ENCODE measurements at regions not wholly inside any gene's neighbourhood (a gene's known extent, or its start where the extent isn't known, plus 50 kb on each side); places are given as distances from the start of the nearest gene placed in this dataset.

DNA sequence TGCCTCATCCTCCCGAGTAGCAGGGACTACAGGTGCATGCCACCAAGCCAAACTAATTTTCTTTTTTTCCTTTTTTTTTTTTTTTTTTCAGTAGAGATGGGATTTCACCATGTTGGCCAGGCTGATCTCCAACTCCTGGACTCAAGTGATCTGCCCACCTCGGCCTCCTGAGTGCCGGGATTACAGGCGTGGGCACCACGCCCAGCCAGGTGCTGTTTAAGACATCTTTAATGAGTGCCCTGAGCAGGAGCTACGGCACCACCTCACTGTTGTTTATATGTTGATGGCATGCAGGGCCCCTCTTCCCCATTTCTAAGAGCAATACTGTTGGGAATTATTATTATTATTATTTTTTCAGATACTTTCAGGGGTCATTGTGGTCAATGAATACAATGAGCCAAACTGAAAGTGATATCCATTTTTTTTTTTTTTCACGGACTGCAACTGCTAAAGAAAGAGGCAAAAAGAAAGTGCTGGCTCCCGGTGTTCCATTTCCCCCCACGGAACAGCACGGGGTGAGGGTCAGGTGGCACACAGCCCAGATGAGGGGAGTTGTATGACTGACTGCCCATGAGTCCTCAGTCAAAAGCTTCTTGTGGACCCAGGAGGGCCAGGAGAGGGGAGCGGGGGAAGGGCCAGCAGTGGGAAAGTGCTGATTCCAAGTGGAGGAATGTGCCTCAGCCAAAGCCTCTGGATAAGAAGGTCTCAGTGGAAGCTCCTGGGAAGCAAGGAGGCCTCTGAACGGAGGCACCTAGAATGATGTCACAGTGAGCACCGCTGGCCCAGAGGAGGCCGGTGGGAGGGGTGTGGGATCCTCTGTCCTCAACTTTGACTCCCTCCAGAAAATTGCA is 101.8 kb upstream of the HPF1 start:
- DNase-seq (ENCODE audit: low read depth, low spot score) (no peak), ATAC-seq (no peak)
- in situ Hi-C loops (cut with HindIII; ENCODE audit: low pct_unique_long_range_greater_than_20kb, low sequenced_read_pairs) = no loop called here
- ChIA-PET CTCF (no interaction called here), POLR2A (no interaction called here)
- Histone ChIP-seq H3K27me3 (ENCODE audit: control insufficient read depth, insufficient read depth, low read length) (no peaks in the 10 kb centered on the region), H3K36me3 (ENCODE audit: control insufficient read depth, insufficient read depth, low read length) (no peaks in the 10 kb centered on the region), H3K27ac (ENCODE audit: low read length) (no peak overlapping the region), H3K4me1 (ENCODE audit: control insufficient read depth, insufficient read depth, low read length) (no peaks in the 10 kb centered on the region), H3K4me3 (ENCODE audit: low read depth in 2 of 2, low read length in 2 of 2) (no peak overlapping the region; a peak in 1 of 4 replicates), H3K9me3 (ENCODE audit: control insufficient read depth, insufficient read depth, low read depth, low read length) (no peaks in the 10 kb centered on the region)
- intact Hi-C loops (cut with micrococcal nuclease; ENCODE audit: unreplicated experiment) = no loop called here
- no TSS peak for BruUV-seq (replicated peaks)
- TF ChIP-seq TCF7L2 (IDR thresholded peaks at IDR 0.05; ENCODE audit: low read depth, low read length) (no peak), POLR2AphosphoS5 (IDR thresholded peaks at IDR 0.05; ENCODE audit: low read depth, low read length) (no peak)

DNA sequence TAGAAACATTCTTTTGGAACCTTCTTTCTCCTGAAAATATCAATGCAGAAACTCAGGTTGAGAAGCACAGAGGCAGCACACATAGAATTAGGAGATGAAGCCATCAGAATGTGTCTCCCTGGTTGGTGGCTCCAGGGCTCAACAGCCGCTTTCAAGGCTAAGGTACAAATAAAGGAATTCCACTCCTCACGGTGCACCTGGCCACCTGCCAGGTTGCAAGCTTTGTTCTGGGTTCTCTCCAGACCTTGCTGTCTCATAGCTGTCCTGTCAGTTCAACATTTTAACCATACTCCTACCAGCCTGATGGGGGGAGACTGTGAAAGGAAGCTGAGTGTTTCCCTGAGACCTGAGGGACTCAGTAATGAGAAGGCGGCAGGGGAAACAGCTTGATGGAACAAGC is 96.3 kb upstream of the HPF1 start:
- ChIA-PET CTCF (no interaction called here), POLR2A (interaction anchor here (0.6 kb wide), 1 partner anchor 88 kb away, joined by 3 read pairs; no protein-coding TSS in a partner anchor)
- ATAC-seq = no peak
- no TSS peak for BruUV-seq (replicated peaks)
- in situ Hi-C loops (cut with HindIII; ENCODE audit: low pct_unique_long_range_greater_than_20kb, low sequenced_read_pairs) (no loop called here), intact Hi-C loops (cut with micrococcal nuclease; ENCODE audit: unreplicated experiment) (no loop called here)
- no peaks in the 10 kb centered on the region for H3K9me3 ChIP-seq (ENCODE audit: control insufficient read depth, insufficient read depth, low read depth, low read length)
- H3K27ac ChIP-seq (ENCODE audit: low read length) = no peak overlapping the region
- TF ChIP-seq POLR2AphosphoS5 (IDR thresholded peaks at IDR 0.05; ENCODE audit: low read depth, low read length) = no peak
- TF ChIP-seq, protein P1, sequence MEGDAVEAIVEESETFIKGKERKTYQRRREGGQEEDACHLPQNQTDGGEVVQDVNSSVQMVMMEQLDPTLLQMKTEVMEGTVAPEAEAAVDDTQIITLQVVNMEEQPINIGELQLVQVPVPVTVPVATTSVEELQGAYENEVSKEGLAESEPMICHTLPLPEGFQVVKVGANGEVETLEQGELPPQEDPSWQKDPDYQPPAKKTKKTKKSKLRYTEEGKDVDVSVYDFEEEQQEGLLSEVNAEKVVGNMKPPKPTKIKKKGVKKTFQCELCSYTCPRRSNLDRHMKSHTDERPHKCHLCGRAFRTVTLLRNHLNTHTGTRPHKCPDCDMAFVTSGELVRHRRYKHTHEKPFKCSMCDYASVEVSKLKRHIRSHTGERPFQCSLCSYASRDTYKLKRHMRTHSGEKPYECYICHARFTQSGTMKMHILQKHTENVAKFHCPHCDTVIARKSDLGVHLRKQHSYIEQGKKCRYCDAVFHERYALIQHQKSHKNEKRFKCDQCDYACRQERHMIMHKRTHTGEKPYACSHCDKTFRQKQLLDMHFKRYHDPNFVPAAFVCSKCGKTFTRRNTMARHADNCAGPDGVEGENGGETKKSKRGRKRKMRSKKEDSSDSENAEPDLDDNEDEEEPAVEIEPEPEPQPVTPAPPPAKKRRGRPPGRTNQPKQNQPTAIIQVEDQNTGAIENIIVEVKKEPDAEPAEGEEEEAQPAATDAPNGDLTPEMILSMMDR (IDR thresholded peaks at IDR 0.05) = no peak
- no peak for TF ChIP-seq SIN3A (IDR thresholded peaks at IDR 0.05; ENCODE audit: borderline replicate concordance, insufficient read depth, low read depth, low read length)
- no peak for TF ChIP-seq TCF7L2 (IDR thresholded peaks at IDR 0.05; ENCODE audit: low read depth, low read length)
- TF ChIP-seq, protein P2, sequence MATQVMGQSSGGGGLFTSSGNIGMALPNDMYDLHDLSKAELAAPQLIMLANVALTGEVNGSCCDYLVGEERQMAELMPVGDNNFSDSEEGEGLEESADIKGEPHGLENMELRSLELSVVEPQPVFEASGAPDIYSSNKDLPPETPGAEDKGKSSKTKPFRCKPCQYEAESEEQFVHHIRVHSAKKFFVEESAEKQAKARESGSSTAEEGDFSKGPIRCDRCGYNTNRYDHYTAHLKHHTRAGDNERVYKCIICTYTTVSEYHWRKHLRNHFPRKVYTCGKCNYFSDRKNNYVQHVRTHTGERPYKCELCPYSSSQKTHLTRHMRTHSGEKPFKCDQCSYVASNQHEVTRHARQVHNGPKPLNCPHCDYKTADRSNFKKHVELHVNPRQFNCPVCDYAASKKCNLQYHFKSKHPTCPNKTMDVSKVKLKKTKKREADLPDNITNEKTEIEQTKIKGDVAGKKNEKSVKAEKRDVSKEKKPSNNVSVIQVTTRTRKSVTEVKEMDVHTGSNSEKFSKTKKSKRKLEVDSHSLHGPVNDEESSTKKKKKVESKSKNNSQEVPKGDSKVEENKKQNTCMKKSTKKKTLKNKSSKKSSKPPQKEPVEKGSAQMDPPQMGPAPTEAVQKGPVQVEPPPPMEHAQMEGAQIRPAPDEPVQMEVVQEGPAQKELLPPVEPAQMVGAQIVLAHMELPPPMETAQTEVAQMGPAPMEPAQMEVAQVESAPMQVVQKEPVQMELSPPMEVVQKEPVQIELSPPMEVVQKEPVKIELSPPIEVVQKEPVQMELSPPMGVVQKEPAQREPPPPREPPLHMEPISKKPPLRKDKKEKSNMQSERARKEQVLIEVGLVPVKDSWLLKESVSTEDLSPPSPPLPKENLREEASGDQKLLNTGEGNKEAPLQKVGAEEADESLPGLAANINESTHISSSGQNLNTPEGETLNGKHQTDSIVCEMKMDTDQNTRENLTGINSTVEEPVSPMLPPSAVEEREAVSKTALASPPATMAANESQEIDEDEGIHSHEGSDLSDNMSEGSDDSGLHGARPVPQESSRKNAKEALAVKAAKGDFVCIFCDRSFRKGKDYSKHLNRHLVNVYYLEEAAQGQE (IDR thresholded peaks at IDR 0.05; ENCODE audit: insufficient read depth in 1 of 2, low read depth in 2 of 2, low read length in 1 of 2) = no peak
- no peak for DNase-seq (ENCODE audit: low read depth, low spot score)
- H3K4me1 ChIP-seq (ENCODE audit: control insufficient read depth, insufficient read depth, low read length) = no peaks in the 10 kb centered on the region
- no peaks in the 10 kb centered on the region for H3K36me3 ChIP-seq (ENCODE audit: control insufficient read depth, insufficient read depth, low read length)
- no peak overlapping the region for H3K4me3 ChIP-seq (ENCODE audit: low read depth in 2 of 2, low read length in 2 of 2)
- no peaks in the 10 kb centered on the region for H3K27me3 ChIP-seq (ENCODE audit: control insufficient read depth, insufficient read depth, low read length)

DNA sequence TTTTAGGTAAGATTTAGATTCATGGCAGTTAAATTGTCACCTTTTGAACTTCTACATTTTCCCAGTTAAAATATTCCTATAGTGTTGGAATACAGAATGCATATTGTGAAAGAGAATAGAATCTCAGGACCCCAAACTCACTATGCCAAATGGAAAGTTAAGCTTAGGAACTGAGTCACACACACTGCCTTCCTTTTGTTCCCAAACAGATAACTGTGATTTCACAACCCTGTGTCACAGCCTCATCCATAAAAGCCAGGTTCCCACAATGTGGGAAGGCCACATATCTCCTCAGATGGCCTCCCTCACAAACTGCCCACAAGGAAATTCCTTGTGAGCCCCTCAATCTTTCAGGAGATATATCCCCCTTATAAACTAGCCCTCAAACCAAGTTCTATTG is 94.7 kb upstream of the HPF1 start:
- Histone ChIP-seq H3K4me1 (ENCODE audit: control insufficient read depth, insufficient read depth, low read length) (no peaks in the 10 kb centered on the region), H3K36me3 (ENCODE audit: control insufficient read depth, insufficient read depth, low read length) (no peaks in the 10 kb centered on the region; the same call in 1 of the 2 replicates), H3K27me3 (ENCODE audit: control insufficient read depth, insufficient read depth, low read length) (no peaks in the 10 kb centered on the region), H3K9me3 (ENCODE audit: control insufficient read depth, insufficient read depth, low read depth, low read length) (no peaks in the 10 kb centered on the region), H3K4me3 (ENCODE audit: low read depth in 2 of 2, low read length in 2 of 2) (no peak overlapping the region), H3K27ac (ENCODE audit: low read length) (no peak overlapping the region)
- ATAC-seq (no peak), DNase-seq (ENCODE audit: low read depth, low spot score) (no peak)
- no TSS peak for BruUV-seq (replicated peaks)
- ChIA-PET CTCF (no interaction called here), POLR2A (no interaction called here)
- TF ChIP-seq POLR2AphosphoS5 (IDR thresholded peaks at IDR 0.05; ENCODE audit: low read depth, low read length) = no peak
- TF ChIP-seq, protein P1 (IDR thresholded peaks at IDR 0.05) = no peak
- no peak for TF ChIP-seq TCF7L2 (IDR thresholded peaks at IDR 0.05; ENCODE audit: low read depth, low read length)
- TF ChIP-seq SIN3A (IDR thresholded peaks at IDR 0.05; ENCODE audit: borderline replicate concordance, insufficient read depth, low read depth, low read length) = no peak
- TF ChIP-seq, protein P2 (IDR thresholded peaks at IDR 0.05; ENCODE audit: insufficient read depth in 1 of 2, low read depth in 2 of 2, low read length in 1 of 2) = no peak
- intact Hi-C loops (cut with micrococcal nuclease; ENCODE audit: unreplicated experiment) (no loop called here), in situ Hi-C loops (cut with HindIII; ENCODE audit: low pct_unique_long_range_greater_than_20kb, low sequenced_read_pairs) (no loop called here)

All from Panc1 (cell line).